Mucosa of stomach (tissue), 1 donor: ENCODE measurements at regions not wholly inside any gene's neighbourhood (a gene's known extent, or its start where the extent isn't known, plus 50 kb on each side); places are given as distances from the start of the nearest gene placed in this dataset.

ENCODE experiments used
- H3K27me3 ChIP-seq: one replicate; pipeline ENCODE4 v1.7.0; 2013; ENCODE audit warnings: mild to moderate bottlenecking, low read length; ENCODE audit not compliant: control insufficient read depth, insufficient read depth
- H3K36me3 ChIP-seq: one replicate; pipeline ENCODE4 v1.7.0; 2013; ENCODE audit warnings: low read length; ENCODE audit not compliant: control insufficient read depth, insufficient read depth
- H3K4me1 ChIP-seq: one replicate; pipeline ENCODE4 v1.7.0; 2013; ENCODE audit warnings: mild to moderate bottlenecking, low read length; ENCODE audit not compliant: control insufficient read depth, insufficient read depth
- H3K4me3 ChIP-seq: one replicate; pipeline ENCODE4 v1.7.0; 2013; ENCODE audit warnings: low read length
- H3K9ac ChIP-seq: one replicate; pipeline ENCODE4 v1.7.0; 2013; ENCODE audit warnings: mild to moderate bottlenecking, low read length, moderate library complexity
- H3K9me3 ChIP-seq: one replicate; pipeline ENCODE4 v1.7.0; 2013; ENCODE audit warnings: mild to moderate bottlenecking, low read length, moderate library complexity; ENCODE audit not compliant: control insufficient read depth
- donor health status: Pancreatic carcinoma.

GRCh38 chr10:1952126-1953095 lies 215.1 kb upstream of the ADARB2 start:
- Histone ChIP-seq H3K27me3 (no peaks in the 10 kb centered on the region), H3K9me3 (no peaks in the 10 kb centered on the region), H3K9ac (no peak overlapping the region), H3K4me3 (no peak overlapping the region), H3K4me1 (no peaks in the 10 kb centered on the region), H3K36me3 (no peaks in the 10 kb centered on the region)

GRCh38 chr10:1950803-1951495 lies 213.6 kb upstream of the ADARB2 start:
- Histone ChIP-seq H3K9ac (no peak overlapping the region), H3K4me3 (no peak overlapping the region), H3K4me1 (no peaks in the 10 kb centered on the region), H3K36me3 (no peaks in the 10 kb centered on the region), H3K27me3 (no peaks in the 10 kb centered on the region), H3K9me3 (no peaks in the 10 kb centered on the region)

- no peaks in the 10 kb centered on the region for H3K4me1 ChIP-seq
- no peak overlapping the region for H3K9ac ChIP-seq
- H3K27me3 ChIP-seq: no peaks in the 10 kb centered on the region
Measured at GRCh38 chr10:1947464-1948003, 210.2 kb upstream of the ADARB2 start.

GRCh38 chr10:1944487-1944886 lies 207.2 kb upstream of the ADARB2 start:
- no peaks in the 10 kb centered on the region for H3K27me3 ChIP-seq
- no peaks in the 10 kb centered on the region for H3K36me3 ChIP-seq
- H3K4me3 ChIP-seq: no peak overlapping the region
- no peaks in the 10 kb centered on the region for H3K4me1 ChIP-seq
- no peaks in the 10 kb centered on the region for H3K9me3 ChIP-seq
- H3K9ac ChIP-seq: no peak overlapping the region

More at GRCh38 chr10:1947464-1948003, 210.2 kb upstream of the ADARB2 start:
- Histone ChIP-seq H3K4me3 (no peak overlapping the region), H3K36me3 (no peaks in the 10 kb centered on the region), H3K9me3 (no peaks in the 10 kb centered on the region)

GRCh38 chr10:1942478-1942877 lies 205.2 kb upstream of the ADARB2 start:
- Histone ChIP-seq H3K27me3 (no peaks in the 10 kb centered on the region), H3K9me3 (no peaks in the 10 kb centered on the region), H3K36me3 (no peaks in the 10 kb centered on the region), H3K4me3 (no peak overlapping the region), H3K9ac (no peak overlapping the region), H3K4me1 (no peaks in the 10 kb centered on the region)

- Histone ChIP-seq H3K4me3 (no peak overlapping the region), H3K36me3 (no peaks in the 10 kb centered on the region), H3K27me3 (no peaks in the 10 kb centered on the region), H3K9ac (no peak overlapping the region), H3K9me3 (no peaks in the 10 kb centered on the region), H3K4me1 (no peaks in the 10 kb centered on the region)
Measured at GRCh38 chr10:1939016-1939415, 201.7 kb upstream of the ADARB2 start.

- Histone ChIP-seq H3K36me3 (no peaks in the 10 kb centered on the region), H3K4me1 (no peaks in the 10 kb centered on the region), H3K4me3 (no peak overlapping the region), H3K27me3 (no peaks in the 10 kb centered on the region), H3K9me3 (no peaks in the 10 kb centered on the region), H3K9ac (no peak overlapping the region)
Measured at GRCh38 chr10:1938317-1938716, 201.0 kb upstream of the ADARB2 start.

- no peaks in the 10 kb centered on the region for H3K9me3 ChIP-seq
- no peaks in the 10 kb centered on the region for H3K36me3 ChIP-seq
Measured at GRCh38 chr10:1935912-1936311, 198.6 kb upstream of the ADARB2 start.

GRCh38 chr10:1933215-1933614 lies 195.9 kb upstream of the ADARB2 start:
- Histone ChIP-seq H3K4me1 (no peaks in the 10 kb centered on the region), H3K4me3 (no peak overlapping the region), H3K9ac (no peak overlapping the region), H3K36me3 (no peaks in the 10 kb centered on the region), H3K27me3 (no peaks in the 10 kb centered on the region), H3K9me3 (no peaks in the 10 kb centered on the region)

More at GRCh38 chr10:1935912-1936311, 198.6 kb upstream of the ADARB2 start:
- no peaks in the 10 kb centered on the region for H3K4me1 ChIP-seq
- no peak overlapping the region for H3K9ac ChIP-seq
- no peaks in the 10 kb centered on the region for H3K27me3 ChIP-seq
- no peak overlapping the region for H3K4me3 ChIP-seq

GRCh38 chr10:1932692-1933094 lies 195.4 kb upstream of the ADARB2 start:
- Histone ChIP-seq H3K9ac (no peak overlapping the region), H3K9me3 (no peaks in the 10 kb centered on the region), H3K4me3 (no peak overlapping the region), H3K27me3 (no peaks in the 10 kb centered on the region), H3K4me1 (no peaks in the 10 kb centered on the region), H3K36me3 (no peaks in the 10 kb centered on the region)

- Histone ChIP-seq H3K4me3 (no peak overlapping the region), H3K9ac (no peak overlapping the region), H3K36me3 (no peaks in the 10 kb centered on the region), H3K4me1 (no peaks in the 10 kb centered on the region), H3K27me3 (no peaks in the 10 kb centered on the region), H3K9me3 (no peaks in the 10 kb centered on the region)
Measured at GRCh38 chr10:1928606-1929005, 191.3 kb upstream of the ADARB2 start.

- Histone ChIP-seq H3K36me3 (no peaks in the 10 kb centered on the region), H3K4me3 (no peak overlapping the region), H3K27me3 (no peaks in the 10 kb centered on the region), H3K9ac (no peak overlapping the region), H3K4me1 (no peaks in the 10 kb centered on the region), H3K9me3 (no peaks in the 10 kb centered on the region)
Measured at GRCh38 chr10:1923998-1924397, 186.7 kb upstream of the ADARB2 start.
